GM06990 (cell line): ENCODE measurements at regions not wholly inside any gene's neighbourhood (a gene's known extent, or its start where the extent isn't known, plus 50 kb on each side); places are given as distances from the start of the nearest gene placed in this dataset.

Experiments used
- DNase-seq: peaks from one replicate; pipeline ENCODE4 v3.0.0-alpha.2; 2011; ENCODE audit not compliant: insufficient read length; ENCODE audit errors: extremely low read depth
- H3K27me3 ChIP-seq: replicated peaks from 2 replicates; pipeline ENCODE4 v1.6.0; 2011; ENCODE audit warnings: low read length; ENCODE audit not compliant: control insufficient read depth, insufficient read depth
- H3K36me3 ChIP-seq: 2 replicates; pipeline ENCODE4 v1.5.1; 2011; ENCODE audit warnings: low read length; ENCODE audit not compliant: control insufficient read depth, insufficient read depth
- H3K4me3 ChIP-seq: replicated peaks from 2 replicates; pipeline ENCODE4 v1.5.1; 2011; ENCODE audit warnings: low read depth, mild to moderate bottlenecking, control low read depth, low read length
- TF ChIP-seq, protein P1 (sequence below): IDR thresholded peaks from 2 replicates; pipeline ENCODE4 v1.5.1; 2011; ENCODE audit warnings: low read length, control low read depth, mild to moderate bottlenecking, inconsistent platforms; ENCODE audit not compliant: insufficient read depth, poor library complexity, severe bottlenecking

GRCh38 chr4:110270492-110271197, 72.2 kb upstream of the ELOVL6 start:
- no peaks in the 10 kb centered on the region for H3K27me3 ChIP-seq
- no peaks in the 10 kb centered on the region for H3K36me3 ChIP-seq
- H3K4me3 ChIP-seq, result no peak overlapping the region
- DNase-seq, result no peak
- TF ChIP-seq, protein P1, sequence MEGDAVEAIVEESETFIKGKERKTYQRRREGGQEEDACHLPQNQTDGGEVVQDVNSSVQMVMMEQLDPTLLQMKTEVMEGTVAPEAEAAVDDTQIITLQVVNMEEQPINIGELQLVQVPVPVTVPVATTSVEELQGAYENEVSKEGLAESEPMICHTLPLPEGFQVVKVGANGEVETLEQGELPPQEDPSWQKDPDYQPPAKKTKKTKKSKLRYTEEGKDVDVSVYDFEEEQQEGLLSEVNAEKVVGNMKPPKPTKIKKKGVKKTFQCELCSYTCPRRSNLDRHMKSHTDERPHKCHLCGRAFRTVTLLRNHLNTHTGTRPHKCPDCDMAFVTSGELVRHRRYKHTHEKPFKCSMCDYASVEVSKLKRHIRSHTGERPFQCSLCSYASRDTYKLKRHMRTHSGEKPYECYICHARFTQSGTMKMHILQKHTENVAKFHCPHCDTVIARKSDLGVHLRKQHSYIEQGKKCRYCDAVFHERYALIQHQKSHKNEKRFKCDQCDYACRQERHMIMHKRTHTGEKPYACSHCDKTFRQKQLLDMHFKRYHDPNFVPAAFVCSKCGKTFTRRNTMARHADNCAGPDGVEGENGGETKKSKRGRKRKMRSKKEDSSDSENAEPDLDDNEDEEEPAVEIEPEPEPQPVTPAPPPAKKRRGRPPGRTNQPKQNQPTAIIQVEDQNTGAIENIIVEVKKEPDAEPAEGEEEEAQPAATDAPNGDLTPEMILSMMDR, result no peak

DNA sequence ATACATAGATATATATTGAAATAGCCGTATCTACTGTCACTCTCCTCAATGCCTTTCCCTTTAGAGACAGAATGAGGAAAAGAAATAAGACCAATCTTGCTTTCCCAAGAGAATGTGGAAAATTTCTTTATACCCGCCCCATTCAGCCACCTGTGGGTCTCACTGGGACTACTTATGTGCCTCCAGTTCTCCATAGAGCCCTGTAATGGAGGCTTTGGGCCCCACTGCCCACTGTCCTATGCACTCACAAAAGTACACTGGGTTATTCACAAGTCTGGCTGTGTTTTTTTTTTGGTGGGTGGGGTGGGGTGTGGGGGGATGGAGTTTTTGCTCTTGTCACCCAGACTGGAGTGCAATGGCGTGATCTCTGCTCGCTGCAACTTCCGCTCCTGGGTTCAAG, 70.4 kb upstream of the ELOVL6 start:
- Histone ChIP-seq H3K36me3 (no peaks in the 10 kb centered on the region), H3K27me3 (no peaks in the 10 kb centered on the region), H3K4me3 (no peak overlapping the region)
- no peak for DNase-seq
- TF ChIP-seq, protein P1, result no peak

DNA sequence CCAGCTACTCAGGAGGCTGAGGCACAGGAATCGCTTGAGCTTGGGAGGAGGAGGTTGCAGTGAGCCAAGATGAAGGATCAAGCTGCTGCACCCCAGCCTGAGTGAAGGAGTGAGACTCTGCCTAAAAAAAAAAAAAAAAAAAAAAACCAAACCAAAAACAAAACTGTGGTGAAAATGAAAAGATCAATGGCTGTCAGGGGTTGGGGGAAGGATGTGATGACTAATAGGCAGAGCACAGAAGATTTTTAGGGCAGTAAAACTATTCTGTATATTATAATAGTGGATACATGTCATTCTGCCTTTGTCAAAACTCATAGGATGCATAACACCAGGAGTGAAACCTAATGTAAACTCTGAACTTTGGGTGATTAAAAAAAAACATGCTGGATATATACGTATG, 69.9 kb upstream of the ELOVL6 start:
- no peaks in the 10 kb centered on the region for H3K27me3 ChIP-seq
- H3K4me3 ChIP-seq, result no peak overlapping the region
- no peaks in the 10 kb centered on the region for H3K36me3 ChIP-seq
- DNase-seq, result no peak
- TF ChIP-seq, protein P1, result no peak

- no peak overlapping the region for H3K4me3 ChIP-seq
- no peaks in the 10 kb centered on the region for H3K27me3 ChIP-seq
- no peak for DNase-seq
- TF ChIP-seq, protein P1, result no peak
- no peaks in the 10 kb centered on the region for H3K36me3 ChIP-seq
Measured at GRCh38 chr4:110266136-110266535, 67.7 kb upstream of the ELOVL6 start.

DNA sequence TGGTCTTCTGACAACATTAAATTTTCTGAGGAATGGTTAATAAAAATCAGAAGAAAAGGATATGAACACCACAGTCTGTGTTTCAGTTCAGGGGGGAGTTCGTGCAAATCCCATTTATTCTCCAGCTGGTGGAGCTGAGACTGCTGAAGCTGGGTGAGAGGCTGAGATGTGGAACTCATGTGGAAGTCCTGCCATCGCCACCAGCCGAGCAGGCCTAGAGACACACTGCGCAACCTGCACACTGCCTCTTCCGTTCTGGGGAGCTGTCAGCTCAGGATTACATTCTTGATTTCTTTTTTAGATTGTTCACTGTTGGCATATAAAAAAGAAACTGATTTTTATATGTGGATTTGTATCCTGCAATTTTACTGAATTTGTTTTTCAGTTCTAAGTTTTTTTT, 66.6 kb upstream of the ELOVL6 start:
- Histone ChIP-seq H3K36me3 (no peaks in the 10 kb centered on the region), H3K4me3 (no peak overlapping the region), H3K27me3 (no peaks in the 10 kb centered on the region)
- TF ChIP-seq, protein P1, result no peak
- DNase-seq, result no peak

DNA sequence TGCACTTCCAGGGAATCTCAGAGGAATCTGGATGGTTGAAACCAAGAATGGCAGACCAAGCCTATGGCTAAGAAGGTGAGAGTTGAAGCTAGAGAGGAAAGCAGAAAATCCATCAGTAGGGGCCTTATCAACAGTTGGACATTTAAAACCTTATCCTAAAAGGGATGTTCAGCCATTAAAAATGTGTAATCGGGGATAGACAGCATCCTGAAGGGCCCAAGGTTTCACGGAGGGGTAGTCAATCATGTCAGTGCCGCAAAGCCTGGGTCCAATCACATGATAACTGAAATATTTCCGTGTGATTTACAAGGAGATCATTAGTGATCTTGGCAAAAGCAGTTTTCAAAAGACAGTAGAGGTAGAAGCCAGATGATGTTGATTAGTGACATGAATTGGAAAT, 61.9 kb upstream of the ELOVL6 start:
- no peaks in the 10 kb centered on the region for H3K27me3 ChIP-seq
- TF ChIP-seq, protein P1, result no peak
- no peak for DNase-seq
- no peaks in the 10 kb centered on the region for H3K36me3 ChIP-seq
- no peak overlapping the region for H3K4me3 ChIP-seq
